GM18907 (cell line): ENCODE measurements at regions not wholly inside any gene's neighbourhood (a gene's known extent, or its start where the extent isn't known, plus 50 kb on each side); places are given as distances from the start of the nearest gene placed in this dataset.
"Not testable (repeated sequence)": the region's sequence is repeated elsewhere in the genome, so short reads cannot be mapped to it uniquely, and the experiment has no call there.

ENCODE experiments used
- ATAC-seq: cut with Tn5 transposase; IDR thresholded peaks from one replicate; pipeline ENCODE4 v1.9.1; 2021; ENCODE audit warnings: mild to moderate bottlenecking, moderate library complexity; ENCODE audit not compliant: unreplicated experiment

DNA sequence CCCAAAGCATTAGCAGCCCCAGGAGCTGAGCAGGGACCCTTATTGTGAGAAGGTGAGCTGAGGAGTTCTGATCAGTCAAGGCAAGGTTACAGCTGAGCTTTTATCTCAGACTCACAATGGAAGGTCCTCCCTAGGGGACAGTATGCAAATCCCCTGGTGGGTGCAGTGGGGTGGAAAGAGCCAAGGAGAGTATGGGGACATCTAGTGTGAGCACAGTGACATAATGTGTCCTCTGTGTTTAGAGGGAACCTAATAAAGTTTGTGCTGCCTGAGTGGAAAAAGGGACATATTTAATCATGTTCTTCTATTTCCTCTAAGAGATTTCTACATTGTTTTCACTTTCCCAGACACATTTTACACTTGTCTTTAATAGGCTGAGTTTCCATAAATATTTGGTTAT, 438.0 kb downstream of the RPIA start:
- ATAC-seq: peak; percentile 52

- ATAC-seq: not testable (repeated sequence)
These were observed 439.3 kb downstream of the RPIA start for GRCh38 chr2:89130665-89131308.

- ATAC-seq: not testable (repeated sequence)
These were observed 451.5 kb downstream of the RPIA start for GRCh38 chr2:89142959-89143358.

- not testable (repeated sequence) for ATAC-seq
These were observed 453.9 kb downstream of the RPIA start for GRCh38 chr2:89145342-89145741.

DNA sequence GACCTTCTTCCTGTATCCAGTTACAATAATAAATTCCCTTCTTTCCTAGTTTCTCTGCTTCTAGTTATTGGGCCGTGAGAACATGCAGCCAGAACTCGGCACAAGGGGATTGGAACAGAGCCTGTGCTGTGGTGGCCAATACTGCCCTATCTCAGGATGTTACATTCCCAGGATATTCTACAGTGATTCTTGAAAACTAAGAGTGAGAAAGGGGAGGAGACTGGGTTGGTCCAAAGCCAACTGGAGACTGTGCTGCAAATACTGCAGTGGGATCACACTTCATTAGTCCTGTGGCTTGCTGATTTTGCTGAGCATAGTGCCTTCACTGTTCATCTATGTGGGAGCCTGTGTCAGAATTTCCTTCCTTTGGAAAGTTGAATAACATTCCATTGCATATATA, 456.8 kb downstream of the RPIA start:
- ATAC-seq: not testable (repeated sequence)

DNA sequence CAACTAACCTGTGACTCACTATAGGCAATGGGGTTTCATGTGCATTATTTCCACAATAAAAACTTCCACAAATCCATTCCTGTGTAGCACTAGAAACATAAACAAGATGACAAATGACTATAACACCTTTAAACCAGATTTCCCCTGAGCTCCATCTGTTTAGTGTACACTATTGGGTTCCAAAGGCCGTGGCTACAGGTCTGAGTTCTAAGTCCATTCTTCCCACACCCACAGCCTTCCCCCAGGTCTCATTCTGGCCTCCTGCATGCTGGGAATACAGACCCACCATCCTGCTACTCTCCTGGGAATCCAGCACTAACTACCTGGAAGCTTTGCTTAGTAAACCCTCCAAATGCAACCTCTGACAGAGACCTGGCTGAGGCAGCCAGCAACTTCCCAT, 460.2 kb downstream of the RPIA start:
- ATAC-seq: not testable (repeated sequence)

- ATAC-seq: not testable (repeated sequence)
These were observed 461.0 kb downstream of the RPIA start for GRCh38 chr2:89152501-89152900.

DNA sequence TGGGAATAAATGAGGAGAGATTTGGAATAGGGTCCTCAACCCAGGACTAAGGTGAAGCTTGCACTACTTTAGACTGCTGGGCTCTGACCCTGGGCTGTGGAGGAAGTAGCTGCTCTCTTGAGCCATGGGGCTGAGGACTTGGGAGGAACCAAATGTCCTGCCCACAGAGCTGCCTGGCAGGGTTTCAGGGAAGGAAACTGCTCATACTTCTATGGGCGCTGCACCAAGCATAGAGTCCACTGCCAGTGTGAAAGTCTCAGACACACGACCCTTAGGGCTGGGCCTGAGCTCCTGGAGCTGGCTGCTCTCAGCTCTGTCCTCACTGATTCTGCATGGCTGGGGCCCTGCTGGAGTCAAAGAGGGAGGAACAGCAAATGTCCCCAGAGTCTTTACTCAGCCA, 461.7 kb downstream of the RPIA start:
- ATAC-seq: not testable (repeated sequence)

DNA sequence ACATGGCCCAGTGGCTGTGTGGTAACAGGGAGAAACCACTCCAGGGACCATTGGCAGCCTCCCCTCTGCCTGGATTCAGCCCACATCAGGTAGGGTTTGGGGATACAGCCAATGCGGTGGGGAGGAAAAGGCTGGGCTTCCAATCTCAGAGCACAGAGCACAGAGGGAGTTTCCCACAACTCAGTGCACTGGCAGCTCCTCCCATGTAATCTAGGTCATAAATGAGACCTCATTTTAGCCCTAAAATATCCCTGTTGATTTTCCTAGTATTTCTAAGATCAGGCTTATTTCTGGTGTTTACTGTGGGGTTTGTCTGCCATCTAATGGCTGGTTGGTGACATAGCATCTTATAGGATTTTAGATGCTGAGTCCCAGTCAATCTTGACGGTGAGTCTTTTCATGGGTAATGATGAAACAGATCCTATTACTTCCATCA, 462.8 kb downstream of the RPIA start:
- ATAC-seq: peak; percentile 74

- ATAC-seq: not testable (repeated sequence)
These were observed 468.8 kb downstream of the RPIA start for GRCh38 chr2:89160306-89160705.

DNA sequence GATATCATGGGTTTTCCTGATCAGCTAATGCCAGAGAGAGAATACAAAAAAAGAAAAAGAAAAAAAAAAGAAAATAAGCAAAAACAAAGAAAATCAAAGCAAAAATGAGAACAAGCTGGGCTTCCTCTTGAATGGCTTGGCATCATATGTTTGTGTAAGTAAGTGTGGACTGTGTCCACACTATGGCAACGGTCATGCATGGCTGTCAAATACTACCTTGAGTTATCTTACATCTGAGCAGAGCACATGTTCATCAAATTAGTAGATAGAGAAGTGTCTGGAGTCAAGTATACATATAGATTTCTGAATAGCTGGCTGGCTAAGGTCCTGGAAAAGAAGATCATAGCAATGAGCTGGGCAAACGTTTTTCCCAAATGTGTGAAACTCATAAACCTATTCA, 470.2 kb downstream of the RPIA start:
- not testable (repeated sequence) for ATAC-seq

DNA sequence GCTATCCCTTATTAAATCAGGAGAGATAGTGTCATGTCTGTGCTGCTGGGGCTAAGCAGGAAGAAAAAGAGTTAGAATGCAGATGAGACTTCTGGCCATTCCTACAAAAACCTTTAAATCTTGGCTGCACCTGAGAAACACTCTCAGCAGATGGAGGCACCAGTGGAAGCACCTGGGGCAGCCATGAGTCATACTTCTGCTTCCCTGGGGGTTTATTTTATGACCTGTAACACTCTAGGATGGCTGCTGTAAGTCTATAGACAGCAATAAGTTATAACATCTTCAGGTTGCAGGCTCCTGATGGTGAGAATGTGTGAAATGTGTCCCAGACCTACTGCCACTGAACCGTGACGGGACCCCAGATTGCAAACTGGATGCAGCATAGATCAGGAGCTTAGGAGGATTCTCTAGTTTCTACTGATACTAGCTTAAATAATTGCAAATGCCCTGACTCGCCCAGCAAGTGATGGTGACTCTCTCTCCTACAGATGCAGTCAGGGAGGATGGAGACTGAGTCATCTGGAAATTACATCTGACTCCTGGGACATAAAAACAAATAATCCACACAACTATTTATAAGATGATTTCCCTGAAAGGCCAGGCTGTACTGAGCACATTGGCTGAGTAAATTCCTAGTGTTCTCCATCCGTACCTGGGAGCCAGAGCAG, 479.2 kb downstream of the RPIA start:
- ATAC-seq: not testable (repeated sequence)

- ATAC-seq: not testable (repeated sequence)
These were observed 479.7 kb downstream of the RPIA start for GRCh38 chr2:89171174-89171519.

DNA sequence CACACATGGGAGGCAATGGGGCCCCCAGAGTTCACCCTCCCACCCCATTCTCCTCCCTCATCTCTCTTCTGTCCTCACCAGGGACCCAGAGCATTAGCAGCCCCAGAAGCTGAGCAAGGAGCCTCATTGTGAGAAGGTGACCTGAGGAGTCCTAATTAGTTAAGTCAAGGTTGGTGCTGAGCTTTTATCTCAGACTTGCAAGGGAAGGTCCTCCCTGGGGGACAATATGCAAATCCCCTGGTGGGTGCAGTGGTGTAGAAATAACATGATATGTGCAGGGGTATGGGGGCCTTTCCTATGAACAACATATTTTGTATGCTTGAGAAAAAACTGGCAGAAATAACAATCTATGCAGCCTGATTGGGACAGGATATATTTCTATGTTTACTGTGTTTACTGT, 485.5 kb downstream of the RPIA start:
- not testable (repeated sequence) for ATAC-seq

- ATAC-seq: not testable (repeated sequence)
These were observed 490.7 kb downstream of the RPIA start for GRCh38 chr2:89182221-89182620.

- ATAC-seq: not testable (repeated sequence)
These were observed 493.3 kb downstream of the RPIA start for GRCh38 chr2:89184746-89185145.

DNA sequence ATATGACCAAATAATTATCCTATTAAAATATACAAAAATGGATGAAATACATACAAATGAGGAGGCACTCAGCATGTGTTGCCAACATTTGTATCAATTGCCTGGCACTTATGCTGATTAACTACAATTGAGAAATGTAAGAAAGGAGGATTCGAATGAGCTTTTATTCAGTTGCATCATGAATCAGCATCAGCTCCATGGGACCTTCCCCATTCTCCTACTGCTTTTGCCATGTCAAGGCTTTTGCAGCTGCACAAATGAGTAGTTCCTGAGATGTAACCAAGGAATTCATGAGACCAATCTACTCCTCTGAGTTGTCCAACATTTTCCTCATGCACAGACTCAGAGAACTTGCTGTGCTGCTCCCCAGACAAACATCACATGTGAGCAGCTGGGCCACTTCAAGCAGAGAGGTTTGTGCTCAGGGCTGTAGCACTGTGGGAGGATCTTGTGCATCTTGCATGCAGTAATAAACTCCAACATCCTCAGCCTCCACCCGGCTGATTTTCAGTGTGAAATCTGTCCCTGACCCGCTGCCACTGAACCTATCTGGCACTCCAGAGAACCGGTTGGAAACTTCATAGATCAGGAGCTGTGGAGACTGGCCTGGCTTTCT, 504.3 kb downstream of the RPIA start:
- ATAC-seq: not testable (repeated sequence)

DNA sequence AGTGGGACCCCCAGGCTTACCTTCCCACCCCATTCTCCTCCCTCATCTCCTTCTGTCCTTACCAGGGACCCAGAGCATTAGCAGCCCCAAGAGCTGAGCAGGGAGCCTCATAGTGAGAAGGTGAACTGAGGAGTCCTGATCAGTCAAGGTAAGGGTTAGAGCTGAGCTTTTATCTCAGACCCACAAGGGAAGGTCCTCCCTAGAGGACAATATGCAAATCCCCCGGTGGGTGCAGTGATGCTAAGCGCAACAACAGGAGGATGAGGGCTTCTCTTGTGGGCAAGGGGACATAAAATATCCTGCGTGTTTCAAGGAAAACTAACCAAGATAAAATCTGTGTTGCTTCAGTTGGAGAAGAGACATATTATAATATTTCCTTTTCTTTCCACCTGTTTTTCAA, 505.2 kb downstream of the RPIA start:
- ATAC-seq: not testable (repeated sequence)

- not testable (repeated sequence) for ATAC-seq
These were observed 506.6 kb downstream of the RPIA start for GRCh38 chr2:89198026-89198425.

- ATAC-seq: not testable (repeated sequence)
These were observed 508.2 kb downstream of the RPIA start for GRCh38 chr2:89199453-89200246.

DNA sequence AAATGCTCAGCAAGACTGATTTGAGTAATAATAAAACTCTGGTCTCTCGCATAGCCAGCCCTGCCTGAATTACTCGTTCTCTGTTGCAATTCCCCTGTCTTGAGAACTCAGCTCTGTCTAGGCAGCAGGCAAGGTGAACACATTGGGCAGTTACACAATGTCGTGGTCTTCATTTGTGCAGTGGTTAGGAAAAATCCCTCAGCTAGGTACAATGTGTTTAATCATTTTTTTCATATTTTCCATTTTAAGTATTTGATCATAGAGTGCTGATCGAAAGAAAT, 508.7 kb downstream of the RPIA start:
- ATAC-seq: not testable (repeated sequence)
